ENCODE measurements at regions not wholly inside any gene's neighbourhood (a gene's known extent, or its start where the extent isn't known, plus 50 kb on each side); places are given as distances from the start of the nearest gene placed in this dataset.
"Not testable (repeated sequence)": the region's sequence is repeated elsewhere in the genome, so short reads cannot be mapped to it uniquely, and the experiment has no call there.

DNA sequence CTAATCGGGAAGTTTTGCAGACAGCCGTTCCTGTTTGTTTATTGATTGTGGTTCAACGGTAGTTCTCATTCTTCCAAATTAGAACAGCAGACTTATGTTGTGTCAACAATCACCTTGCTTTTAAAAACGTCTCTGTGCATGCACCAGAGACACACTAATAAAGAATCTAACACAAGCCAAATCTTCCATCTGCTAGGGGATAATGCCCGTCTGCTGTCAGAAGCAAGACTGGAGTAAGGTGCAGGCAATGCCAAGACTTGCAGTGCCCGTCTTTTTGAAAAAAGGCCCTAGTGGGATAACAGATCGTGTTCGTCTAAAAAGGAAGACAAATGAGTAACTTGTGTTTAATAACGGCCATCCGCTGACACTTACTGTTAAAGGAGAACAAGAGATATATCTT, 158.4 kb downstream of the KCNJ2 start:
- ATAC-seq, result no peak
- CTCF ChIA-PET, result no interaction called here
- Mint-ChIP-seq H3K27me3 (peaks cover under 1% of the 10 kb centered on the region), H3K27ac (no peak overlapping the region), H3K9me3 (ENCODE audit: low read depth) (no peaks in the 10 kb centered on the region), H3K4me1 (no peaks in the 10 kb centered on the region), H3K4me3 (no peak overlapping the region), H3K36me3 (ENCODE audit: low read depth) (no peaks in the 10 kb centered on the region)
- DNase-seq, result no peak
- POLR2A ChIA-PET, result no interaction called here
- intact Hi-C loops (cut with DNase I, micrococcal nuclease), result no loop called here

DNA sequence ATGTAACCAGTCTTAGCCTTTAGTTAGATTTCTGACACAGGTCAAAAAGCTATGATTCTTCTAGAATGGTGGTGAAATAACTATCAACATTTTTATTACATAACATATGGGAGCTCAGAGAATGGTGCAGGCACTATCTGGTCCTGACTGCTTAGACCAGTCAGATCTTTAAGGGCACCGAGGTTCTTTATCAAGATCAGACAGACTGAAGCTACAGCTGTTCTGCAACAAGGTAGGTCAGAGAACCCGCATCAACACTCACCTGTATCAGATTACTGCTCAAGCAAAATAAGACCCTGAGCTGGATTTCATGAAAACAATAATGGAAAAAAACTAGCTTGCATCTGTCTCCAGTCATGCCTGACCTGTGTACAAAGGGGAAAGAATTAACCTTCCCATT, 160.4 kb downstream of the KCNJ2 start:
- H3K27me3 Mint-ChIP-seq, result no peaks in the 10 kb centered on the region
- no peak overlapping the region for H3K27ac Mint-ChIP-seq
- no peaks in the 10 kb centered on the region for H3K4me1 Mint-ChIP-seq
- H3K36me3 Mint-ChIP-seq (ENCODE audit: low read depth), result no peaks in the 10 kb centered on the region
- ATAC-seq (no peak), DNase-seq (no peak)
- no peaks in the 10 kb centered on the region for H3K9me3 Mint-ChIP-seq (ENCODE audit: low read depth)
- ChIA-PET CTCF (no interaction called here), POLR2A (no interaction called here)
- no peak overlapping the region for H3K4me3 Mint-ChIP-seq
- intact Hi-C loops (cut with DNase I, micrococcal nuclease), result no loop called here

DNA sequence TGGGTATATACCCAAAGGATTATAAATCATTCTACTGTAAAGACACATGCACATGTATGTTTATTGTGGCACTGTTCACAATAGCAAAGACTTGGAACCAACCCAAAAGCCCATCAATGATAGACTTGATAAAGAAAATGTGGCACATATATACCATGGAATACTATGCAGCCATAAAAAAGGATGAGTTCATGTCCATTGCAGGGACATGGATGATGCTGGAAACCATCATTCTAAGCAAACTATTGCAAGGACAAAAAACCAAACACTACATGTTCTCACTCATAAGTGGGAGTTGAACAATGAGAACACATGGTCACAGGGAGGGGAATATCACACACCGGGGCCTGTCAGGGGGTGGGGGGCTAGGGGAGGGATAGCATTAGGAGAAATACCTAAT, 161.7 kb downstream of the KCNJ2 start:
- H3K4me1 Mint-ChIP-seq; H3K27ac Mint-ChIP-seq; H3K36me3 Mint-ChIP-seq (ENCODE audit: low read depth); H3K9me3 Mint-ChIP-seq (ENCODE audit: low read depth); ATAC-seq; H3K27me3 Mint-ChIP-seq; POLR2A ChIA-PET; DNase-seq; intact Hi-C loops (cut with DNase I, micrococcal nuclease); H3K4me3 Mint-ChIP-seq; CTCF ChIA-PET: not testable (repeated sequence)

DNA sequence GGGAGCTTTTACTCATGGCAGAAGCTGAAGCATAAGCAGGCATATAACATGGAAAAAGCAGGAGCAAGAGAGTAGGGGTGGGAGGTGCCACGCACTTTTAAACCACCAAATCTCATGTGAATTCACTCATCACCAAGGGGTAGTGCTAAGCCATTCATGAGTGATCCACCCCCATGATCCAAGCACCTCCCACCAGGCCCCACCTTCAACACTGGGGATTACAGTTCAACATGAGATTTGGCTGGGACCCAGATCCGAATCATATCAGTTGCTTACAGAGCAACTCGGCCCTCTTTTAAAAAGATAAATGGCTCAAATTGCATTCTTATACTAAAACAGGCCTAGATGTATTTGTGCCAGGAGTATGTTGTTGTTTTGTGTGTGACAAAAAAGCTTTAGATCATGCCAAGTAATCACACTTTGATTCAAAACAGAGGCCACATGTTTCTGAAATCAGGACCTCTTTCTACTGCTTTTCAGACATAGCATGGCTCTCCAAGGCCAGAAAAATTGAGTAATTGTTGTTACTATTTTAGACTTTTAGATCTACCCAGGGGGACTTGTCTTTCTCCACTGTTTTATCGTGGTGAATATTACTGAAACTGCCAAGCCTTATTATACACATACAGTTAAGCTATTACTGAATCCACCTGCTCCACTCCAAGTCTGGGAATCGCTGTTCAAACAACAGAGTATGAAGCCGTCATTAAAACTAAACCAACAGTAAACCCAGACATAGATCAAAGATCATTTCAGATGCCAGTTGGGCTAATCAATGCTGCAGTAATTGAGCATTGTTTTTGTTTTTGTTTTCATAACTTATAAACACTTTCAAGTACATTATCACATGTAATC, 163.3 kb downstream of the KCNJ2 start:
- Mint-ChIP-seq H3K4me3 (no peak overlapping the region), H3K36me3 (ENCODE audit: low read depth) (no peaks in the 10 kb centered on the region)
- intact Hi-C loops (cut with DNase I, micrococcal nuclease), result no loop called here

DNA sequence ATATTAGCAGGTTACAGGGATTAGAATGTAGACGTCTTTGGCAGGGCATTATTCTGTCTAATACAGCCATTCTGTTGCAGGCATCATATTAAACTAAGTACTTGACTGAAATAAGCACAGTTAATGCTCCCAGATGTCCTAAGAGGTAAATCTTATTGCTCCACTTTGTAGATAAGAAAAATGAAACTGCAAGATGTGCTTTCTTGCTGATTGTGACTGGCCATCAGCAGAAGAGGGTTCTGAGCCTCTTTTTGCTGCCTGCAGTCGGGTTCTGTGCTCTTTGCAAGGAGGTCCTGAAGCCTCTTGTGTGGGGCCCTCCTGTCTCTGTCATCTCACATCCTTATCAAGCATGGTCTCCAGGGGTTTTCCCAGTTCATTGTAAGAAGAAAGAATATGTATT, 167.1 kb downstream of the KCNJ2 start:
- intact Hi-C loops (cut with DNase I, micrococcal nuclease), result no loop called here
- CTCF ChIA-PET, result no interaction called here

More for the DNA sequence above, 163.3 kb downstream of the KCNJ2 start:
- ATAC-seq, result no peak
- no peaks in the 10 kb centered on the region for H3K9me3 Mint-ChIP-seq (ENCODE audit: low read depth)
- no peak for DNase-seq
- POLR2A ChIA-PET, result no interaction called here
- no peaks in the 10 kb centered on the region for H3K4me1 Mint-ChIP-seq
- no peaks in the 10 kb centered on the region for H3K27me3 Mint-ChIP-seq
- no peak overlapping the region for H3K27ac Mint-ChIP-seq
- CTCF ChIA-PET, result no interaction called here

DNA sequence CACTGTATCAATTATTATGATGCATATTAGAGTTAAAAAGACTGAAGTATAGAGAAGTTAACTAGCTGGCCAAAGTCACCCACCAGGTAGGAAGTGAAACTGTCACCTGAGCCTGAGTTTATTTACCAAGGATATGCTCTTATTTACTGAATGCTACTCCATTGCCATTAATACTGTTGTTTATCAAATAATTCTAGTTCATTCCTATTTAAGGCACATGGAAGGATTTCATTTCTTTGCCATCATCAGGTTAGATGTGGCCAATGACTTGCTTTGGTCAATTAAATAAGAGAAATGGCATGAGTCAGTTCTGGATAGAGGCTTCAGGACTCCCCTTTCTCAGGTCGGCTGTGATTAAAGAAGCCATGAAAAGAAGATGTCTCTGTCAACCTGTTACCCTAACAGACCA, 169.6 kb downstream of the KCNJ2 start:
- ChIA-PET POLR2A (no interaction called here), CTCF (interaction anchor here (0.6 kb wide), 2 partner anchors 195 to 1410 kb away, joined by 3 read pairs; no protein-coding TSS in a partner anchor)
- ATAC-seq (no peak), DNase-seq (no peak)
- Mint-ChIP-seq H3K27ac (no peak overlapping the region), H3K9me3 (ENCODE audit: low read depth) (peaks cover 2% of the 10 kb centered on the region), H3K4me1 (peaks cover 7% of the 10 kb centered on the region), H3K36me3 (ENCODE audit: low read depth) (no peaks in the 10 kb centered on the region), H3K27me3 (no peaks in the 10 kb centered on the region), H3K4me3 (no peak overlapping the region)
- intact Hi-C loops (cut with DNase I, micrococcal nuclease), result no loop called here

More for the DNA sequence above, 167.1 kb downstream of the KCNJ2 start:
- H3K36me3 Mint-ChIP-seq (ENCODE audit: low read depth), result no peaks in the 10 kb centered on the region
- POLR2A ChIA-PET, result no interaction called here
- no peaks in the 10 kb centered on the region for H3K27me3 Mint-ChIP-seq
- no peaks in the 10 kb centered on the region for H3K4me1 Mint-ChIP-seq
- no peak overlapping the region for H3K4me3 Mint-ChIP-seq
- no peaks in the 10 kb centered on the region for H3K9me3 Mint-ChIP-seq (ENCODE audit: low read depth)
- DNase-seq (no peak), ATAC-seq (no peak)
- H3K27ac Mint-ChIP-seq, result no peak overlapping the region

DNA sequence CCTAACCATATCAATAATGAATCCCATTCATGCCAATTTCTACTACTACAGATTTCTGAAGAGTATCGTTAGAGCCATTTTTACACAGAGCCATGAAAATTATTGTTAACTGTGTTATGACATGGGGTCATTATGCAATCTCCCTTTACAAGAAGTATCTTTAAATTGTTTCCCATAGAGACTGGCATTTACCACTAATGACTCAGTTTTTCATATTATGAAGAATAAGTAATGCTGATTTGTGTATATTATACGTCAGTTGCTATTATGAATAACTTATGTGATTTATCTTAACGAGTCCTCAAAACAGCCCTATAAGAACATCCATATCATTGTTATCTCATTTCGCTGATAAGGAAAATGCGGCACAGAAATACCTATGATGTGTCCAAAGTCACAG, 173.8 kb downstream of the KCNJ2 start:
- H3K27me3 Mint-ChIP-seq, result no peaks in the 10 kb centered on the region
- no peak overlapping the region for H3K4me3 Mint-ChIP-seq
- no peaks in the 10 kb centered on the region for H3K36me3 Mint-ChIP-seq (ENCODE audit: low read depth)
- H3K27ac Mint-ChIP-seq, result no peak overlapping the region
- H3K9me3 Mint-ChIP-seq (ENCODE audit: low read depth), result peaks cover 2% of the 10 kb centered on the region
- H3K4me1 Mint-ChIP-seq, result peaks cover 16% of the 10 kb centered on the region
- no peak for DNase-seq
- ATAC-seq, result no peak
- CTCF ChIA-PET, result no interaction called here
- intact Hi-C loops (cut with DNase I, micrococcal nuclease), result no loop called here
- POLR2A ChIA-PET, result no interaction called here

DNA sequence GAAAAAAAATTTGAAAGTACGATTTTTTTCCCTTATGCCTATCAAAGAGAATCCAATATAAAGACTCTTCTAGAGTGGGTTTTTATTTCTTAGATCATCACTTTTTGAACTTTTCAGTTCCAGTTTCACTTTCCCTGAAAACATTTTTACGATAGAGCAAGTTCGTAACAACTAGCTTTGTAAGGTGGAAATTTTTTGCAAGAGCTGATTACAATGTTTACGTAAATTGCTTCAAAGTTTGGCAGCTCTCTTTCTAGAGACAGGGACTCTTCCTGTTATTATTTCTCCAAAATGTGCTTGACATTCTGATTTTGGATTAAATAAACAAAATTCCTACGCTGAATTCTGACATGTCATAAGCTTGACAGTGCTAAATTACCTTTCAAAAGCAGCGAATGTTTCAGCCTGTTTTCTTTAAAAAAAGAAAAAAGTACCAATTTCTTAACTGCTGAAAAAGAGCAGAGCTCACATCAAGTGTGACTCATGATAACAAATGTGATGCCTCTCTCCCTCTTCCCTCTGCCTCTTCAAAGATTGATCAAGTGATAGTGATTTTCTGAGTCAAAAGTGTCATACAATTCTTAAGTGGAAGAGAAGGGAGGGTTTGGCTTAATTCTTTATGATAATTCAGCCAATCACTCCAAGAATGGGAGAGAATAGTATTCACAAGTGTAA, 175.2 kb downstream of the KCNJ2 start:
- H3K4me1 Mint-ChIP-seq, result peaks cover 16% of the 10 kb centered on the region
- DNase-seq (no peak), ATAC-seq (peak; percentile 80)
- H3K36me3 Mint-ChIP-seq (ENCODE audit: low read depth), result no peaks in the 10 kb centered on the region
- peaks cover 2% of the 10 kb centered on the region for H3K9me3 Mint-ChIP-seq (ENCODE audit: low read depth)
- no peaks in the 10 kb centered on the region for H3K27me3 Mint-ChIP-seq
- H3K27ac Mint-ChIP-seq, result peak overlapping the region; percentile 31
- intact Hi-C loops (cut with DNase I, micrococcal nuclease), result no loop called here
- no peak overlapping the region for H3K4me3 Mint-ChIP-seq
- ChIA-PET POLR2A (no interaction called here), CTCF (interaction anchor here (0.9 kb wide), 1 partner anchor 22 kb away, joined by 3 read pairs; no protein-coding TSS in a partner anchor)

DNA sequence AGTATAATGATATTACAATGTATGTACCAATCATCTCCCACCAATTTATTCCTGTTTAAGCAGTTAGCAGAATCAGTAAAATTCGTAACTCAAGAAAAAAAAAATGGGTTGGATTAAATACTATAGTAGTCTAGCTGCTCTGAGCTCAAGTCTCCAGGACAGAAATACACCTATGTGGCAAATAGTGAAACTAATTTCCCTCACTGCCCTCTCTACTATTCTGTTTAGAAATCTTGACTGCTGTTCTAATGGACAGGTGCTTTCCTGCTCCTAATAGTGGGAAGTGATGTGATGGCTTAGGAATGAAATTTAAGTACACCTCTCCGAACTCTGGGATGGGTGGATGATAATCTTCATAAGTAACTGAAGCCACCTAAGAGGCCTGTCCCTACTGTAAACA, 175.7 kb downstream of the KCNJ2 start:
- no peak overlapping the region for H3K27ac Mint-ChIP-seq
- no peaks in the 10 kb centered on the region for H3K36me3 Mint-ChIP-seq (ENCODE audit: low read depth)
- no peaks in the 10 kb centered on the region for H3K27me3 Mint-ChIP-seq
- intact Hi-C loops (cut with DNase I, micrococcal nuclease), result no loop called here
- DNase-seq, result no peak
- CTCF ChIA-PET, result interaction anchor here (0.9 kb wide), 1 partner anchor 21 kb away, joined by 3 read pairs; no protein-coding TSS in a partner anchor
- POLR2A ChIA-PET, result no interaction called here
- ATAC-seq, result no peak
- no peak overlapping the region for H3K4me3 Mint-ChIP-seq
- peaks cover 16% of the 10 kb centered on the region for H3K4me1 Mint-ChIP-seq
- peaks cover 2% of the 10 kb centered on the region for H3K9me3 Mint-ChIP-seq (ENCODE audit: low read depth)

DNA sequence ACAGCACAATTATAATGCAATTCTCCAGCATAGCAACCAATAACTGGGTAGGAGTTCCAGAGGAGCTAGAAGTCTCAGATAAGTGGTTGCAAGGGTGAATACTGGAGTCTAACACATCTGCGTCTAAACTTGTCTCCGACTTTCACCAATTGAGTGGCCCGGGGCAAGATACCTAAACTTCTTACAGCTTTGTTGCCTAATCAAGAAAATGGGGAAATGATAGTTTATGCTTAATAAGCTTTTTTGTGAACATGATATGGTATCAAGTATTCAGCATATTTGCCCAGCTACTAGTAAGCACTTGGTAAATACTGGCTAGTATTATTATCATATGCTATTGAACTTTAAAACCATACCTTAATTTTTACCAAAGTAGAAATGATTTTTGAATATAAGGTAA, 183.5 kb downstream of the KCNJ2 start:
- Mint-ChIP-seq H3K36me3 (ENCODE audit: low read depth) (no peaks in the 10 kb centered on the region), H3K4me3 (no peak overlapping the region), H3K4me1 (no peaks in the 10 kb centered on the region), H3K27me3 (peaks cover 2% of the 10 kb centered on the region), H3K27ac (no peak overlapping the region), H3K9me3 (ENCODE audit: low read depth) (no peaks in the 10 kb centered on the region)
- intact Hi-C loops (cut with DNase I, micrococcal nuclease), result no loop called here
- DNase-seq, result no peak
- ChIA-PET CTCF (no interaction called here), POLR2A (no interaction called here)
- no peak for ATAC-seq

DNA sequence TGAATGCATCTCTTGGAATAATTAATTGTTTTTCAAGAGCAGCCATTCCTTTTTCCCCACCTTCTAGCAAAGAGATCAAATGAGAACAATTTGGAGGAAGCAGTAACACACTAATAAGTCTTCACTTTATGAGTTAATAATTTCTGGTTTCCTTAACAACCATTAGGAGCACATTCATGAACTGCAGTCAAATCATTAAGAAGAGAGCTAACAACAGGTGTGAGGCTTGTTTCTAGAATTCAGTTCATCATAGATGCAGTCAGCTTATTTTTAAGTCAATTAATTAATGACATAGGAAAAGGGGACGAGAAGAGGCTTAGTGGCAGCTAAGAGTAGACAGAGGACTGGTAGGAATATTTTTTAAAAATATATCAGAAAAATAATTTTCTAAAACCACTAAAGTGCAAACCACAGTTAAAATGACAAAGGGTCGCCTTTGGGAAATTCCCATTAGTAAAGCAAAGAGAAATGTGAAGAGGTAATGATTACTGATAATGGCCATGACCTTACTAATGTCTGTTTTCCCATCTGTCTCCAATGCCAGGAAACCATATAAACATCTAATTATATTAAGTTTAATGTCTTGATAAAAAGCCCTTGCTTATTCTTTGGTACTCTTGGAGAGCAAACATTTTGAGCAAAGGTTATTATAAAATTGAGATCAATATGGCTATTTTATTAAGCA, 184.2 kb downstream of the KCNJ2 start:
- no peaks in the 10 kb centered on the region for H3K36me3 Mint-ChIP-seq (ENCODE audit: low read depth)
- POLR2A ChIA-PET, result no interaction called here
- no peaks in the 10 kb centered on the region for H3K4me1 Mint-ChIP-seq

DNA sequence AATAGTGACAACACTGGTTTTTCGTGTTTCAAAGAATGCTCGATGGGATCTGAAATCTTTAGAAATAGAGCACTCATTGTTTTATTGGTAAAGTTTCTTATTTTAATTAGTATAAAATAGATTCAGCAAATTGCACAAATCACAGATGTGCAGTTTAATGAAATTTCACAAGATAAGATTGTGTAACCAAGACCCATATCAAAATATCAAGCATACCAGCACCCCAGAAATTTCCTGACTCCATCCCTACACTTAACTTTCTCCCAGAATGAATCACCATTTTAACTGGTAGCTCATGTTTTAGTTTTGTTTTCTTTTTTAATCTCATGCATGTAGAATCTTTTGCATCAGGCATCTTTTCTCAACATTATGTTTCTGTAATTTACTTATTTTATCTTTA, 185.9 kb downstream of the KCNJ2 start:
- H3K4me1 Mint-ChIP-seq, result no peaks in the 10 kb centered on the region
- peaks cover 2% of the 10 kb centered on the region for H3K27me3 Mint-ChIP-seq
- CTCF ChIA-PET, result no interaction called here
- no peaks in the 10 kb centered on the region for H3K9me3 Mint-ChIP-seq (ENCODE audit: low read depth)
- POLR2A ChIA-PET, result interaction anchor here (0.6 kb wide), 1 partner anchor 56 kb away, joined by 3 read pairs; no protein-coding TSS in a partner anchor
- H3K4me3 Mint-ChIP-seq, result no peak overlapping the region
- H3K36me3 Mint-ChIP-seq (ENCODE audit: low read depth), result no peaks in the 10 kb centered on the region
- ATAC-seq, result no peak
- intact Hi-C loops (cut with DNase I, micrococcal nuclease), result no loop called here
- H3K27ac Mint-ChIP-seq, result no peak overlapping the region
- no peak for DNase-seq

More for the DNA sequence above, 184.2 kb downstream of the KCNJ2 start:
- no peak overlapping the region for H3K27ac Mint-ChIP-seq
- H3K27me3 Mint-ChIP-seq, result peaks cover 2% of the 10 kb centered on the region
- intact Hi-C loops (cut with DNase I, micrococcal nuclease), result no loop called here
- ATAC-seq (no peak), DNase-seq (no peak)
- CTCF ChIA-PET, result no interaction called here
- H3K9me3 Mint-ChIP-seq (ENCODE audit: low read depth), result no peaks in the 10 kb centered on the region
- no peak overlapping the region for H3K4me3 Mint-ChIP-seq
